ENCODE measurements at regions not wholly inside any gene's neighbourhood (a gene's known extent, or its start where the extent isn't known, plus 50 kb on each side); places are given as distances from the start of the nearest gene placed in this dataset.

- no peaks in the 10 kb centered on the region for H3K27me3 ChIP-seq (replicated peaks; ENCODE audit: insufficient read depth, low read depth, low read length, poor library complexity)
- ChIA-PET CTCF (no interaction called here), POLR2A (ENCODE audit: low non-redundant PET) (no interaction called here)
- no peak for TF ChIP-seq CTCF (conservative IDR thresholded peaks at IDR 0.05; ENCODE audit: low read depth, low read length)
- no peaks in the 10 kb centered on the region for H3K9me3 ChIP-seq (ENCODE audit: low read depth, low read length, poor library complexity, severe bottlenecking)
- H3K4me1 ChIP-seq (ENCODE audit: insufficient read depth, low read length, poor library complexity, severe bottlenecking), result no peaks in the 10 kb centered on the region
- H3K27ac ChIP-seq (ENCODE audit: low read depth, low read length, poor library complexity, severe bottlenecking), result no peak overlapping the region
- BruUV-seq (replicated peaks), result no TSS peak
- intact Hi-C loops (cut with micrococcal nuclease; ENCODE audit: unreplicated experiment), result no loop called here
- no peak overlapping the region for H3K4me3 ChIP-seq (ENCODE audit: low read depth, low read length, poor library complexity, severe bottlenecking)
- no peaks in the 10 kb centered on the region for H3K36me3 ChIP-seq (ENCODE audit: insufficient read depth, low read length, poor library complexity, severe bottlenecking)
- no peak for DNase-seq (ENCODE audit: low spot score)
Observed at GRCh38 chrX:150192816-150193215, 170.3 kb upstream of the MAMLD1 start.

GRCh38 chrX:150196285-150196684 lies 166.8 kb upstream of the MAMLD1 start:
- no peaks in the 10 kb centered on the region for H3K27me3 ChIP-seq (replicated peaks; ENCODE audit: insufficient read depth, low read depth, low read length, poor library complexity)
- BruUV-seq (replicated peaks), result no TSS peak
- CTCF ChIA-PET, result no interaction called here
- POLR2A ChIA-PET (ENCODE audit: low non-redundant PET), result no interaction called here
- no peak overlapping the region for H3K27ac ChIP-seq (ENCODE audit: low read depth, low read length, poor library complexity, severe bottlenecking)
- intact Hi-C loops (cut with micrococcal nuclease; ENCODE audit: unreplicated experiment), result no loop called here
- H3K36me3 ChIP-seq (ENCODE audit: insufficient read depth, low read length, poor library complexity, severe bottlenecking), result no peaks in the 10 kb centered on the region
- DNase-seq (ENCODE audit: low spot score), result no peak
- peaks cover 7% of the 10 kb centered on the region for H3K4me1 ChIP-seq (ENCODE audit: insufficient read depth, low read length, poor library complexity, severe bottlenecking)
- no peaks in the 10 kb centered on the region for H3K9me3 ChIP-seq (ENCODE audit: low read depth, low read length, poor library complexity, severe bottlenecking)
- no peak overlapping the region for H3K4me3 ChIP-seq (ENCODE audit: low read depth, low read length, poor library complexity, severe bottlenecking)
- TF ChIP-seq CTCF (conservative IDR thresholded peaks at IDR 0.05; ENCODE audit: low read depth, low read length) (no peak), EZH2 (IDR thresholded peaks at IDR 0.05; ENCODE audit: borderline replicate concordance, low read depth, low read length, poor library complexity, severe bottlenecking) (no peak)

DNA sequence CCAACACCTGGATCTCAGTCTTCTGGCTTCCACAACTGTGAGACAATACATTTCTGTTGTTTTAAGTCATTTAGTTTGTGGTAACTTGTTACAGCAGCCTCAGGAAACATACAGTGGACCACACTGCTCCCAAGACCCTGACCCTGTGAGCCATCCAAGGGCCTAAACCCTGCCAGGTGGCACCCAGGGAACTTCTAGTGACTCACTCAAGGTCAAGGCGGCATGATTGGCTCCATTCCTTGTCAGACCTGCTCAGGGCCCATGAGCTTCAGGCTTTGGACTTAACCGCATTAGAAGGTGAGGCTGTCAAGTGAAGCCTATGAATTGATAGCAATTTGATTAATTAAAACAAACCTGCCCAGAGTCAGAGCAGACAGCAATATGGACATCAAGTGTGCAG lies 165.7 kb upstream of the MAMLD1 start:
- ChIA-PET CTCF (no interaction called here), POLR2A (ENCODE audit: low non-redundant PET) (no interaction called here)
- no peak for TF ChIP-seq EZH2 (IDR thresholded peaks at IDR 0.05; ENCODE audit: borderline replicate concordance, low read depth, low read length, poor library complexity, severe bottlenecking)
- TF ChIP-seq CTCF (conservative IDR thresholded peaks at IDR 0.05; ENCODE audit: low read depth, low read length), result no peak
- Histone ChIP-seq H3K36me3 (ENCODE audit: insufficient read depth, low read length, poor library complexity, severe bottlenecking) (no peaks in the 10 kb centered on the region), H3K27me3 (replicated peaks; ENCODE audit: insufficient read depth, low read depth, low read length, poor library complexity) (no peaks in the 10 kb centered on the region), H3K4me3 (ENCODE audit: low read depth, low read length, poor library complexity, severe bottlenecking) (no peak overlapping the region), H3K27ac (ENCODE audit: low read depth, low read length, poor library complexity, severe bottlenecking) (no peak overlapping the region), H3K9me3 (ENCODE audit: low read depth, low read length, poor library complexity, severe bottlenecking) (no peaks in the 10 kb centered on the region), H3K4me1 (ENCODE audit: insufficient read depth, low read length, poor library complexity, severe bottlenecking) (peaks cover 7% of the 10 kb centered on the region)
- no peak for DNase-seq (ENCODE audit: low spot score)
- intact Hi-C loops (cut with micrococcal nuclease; ENCODE audit: unreplicated experiment), result no loop called here
- no TSS peak for BruUV-seq (replicated peaks)
